ENCODE measurements at regions not wholly inside any gene's neighbourhood (a gene's known extent, or its start where the extent isn't known, plus 50 kb on each side); places are given as distances from the start of the nearest gene placed in this dataset.

DNA sequence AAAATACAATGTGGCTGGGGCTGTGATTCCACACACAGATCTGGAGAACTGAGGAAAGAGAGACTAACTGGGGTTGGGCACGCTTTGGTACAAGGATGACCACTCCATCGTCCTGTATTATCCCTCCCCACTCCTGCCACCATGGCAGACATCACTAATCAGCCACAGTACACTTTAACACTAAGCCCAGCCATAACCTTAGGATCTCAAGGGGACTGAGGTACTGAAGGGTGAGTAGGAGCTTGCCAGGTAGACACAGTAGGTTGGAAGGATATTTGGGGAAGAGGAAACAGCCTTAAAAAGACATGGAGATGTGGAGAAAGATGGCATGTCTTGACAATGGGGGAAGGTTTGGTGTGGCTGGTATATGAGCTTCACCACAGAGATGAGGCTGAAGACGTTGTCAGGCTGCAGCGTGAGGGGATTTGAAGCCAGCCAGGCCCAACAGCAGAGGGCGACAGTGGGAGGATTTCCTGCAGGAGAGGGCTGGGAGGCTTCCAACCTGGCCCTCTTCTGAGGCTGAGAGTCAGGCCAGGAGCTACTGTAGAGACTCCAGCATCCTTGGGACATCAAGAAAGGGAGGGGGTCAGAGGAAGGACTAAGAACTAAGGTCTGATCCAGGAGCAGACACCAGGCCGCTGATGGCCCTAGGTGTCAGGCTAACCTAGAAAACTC, 58.6 kb upstream of the COL13A1 start:
- DNase-seq (ENCODE audit: low read depth): peak; percentile 29
- H3K4me3 ChIP-seq (ENCODE audit: low read length): no peak overlapping the region
- TF ChIP-seq, protein P1, sequence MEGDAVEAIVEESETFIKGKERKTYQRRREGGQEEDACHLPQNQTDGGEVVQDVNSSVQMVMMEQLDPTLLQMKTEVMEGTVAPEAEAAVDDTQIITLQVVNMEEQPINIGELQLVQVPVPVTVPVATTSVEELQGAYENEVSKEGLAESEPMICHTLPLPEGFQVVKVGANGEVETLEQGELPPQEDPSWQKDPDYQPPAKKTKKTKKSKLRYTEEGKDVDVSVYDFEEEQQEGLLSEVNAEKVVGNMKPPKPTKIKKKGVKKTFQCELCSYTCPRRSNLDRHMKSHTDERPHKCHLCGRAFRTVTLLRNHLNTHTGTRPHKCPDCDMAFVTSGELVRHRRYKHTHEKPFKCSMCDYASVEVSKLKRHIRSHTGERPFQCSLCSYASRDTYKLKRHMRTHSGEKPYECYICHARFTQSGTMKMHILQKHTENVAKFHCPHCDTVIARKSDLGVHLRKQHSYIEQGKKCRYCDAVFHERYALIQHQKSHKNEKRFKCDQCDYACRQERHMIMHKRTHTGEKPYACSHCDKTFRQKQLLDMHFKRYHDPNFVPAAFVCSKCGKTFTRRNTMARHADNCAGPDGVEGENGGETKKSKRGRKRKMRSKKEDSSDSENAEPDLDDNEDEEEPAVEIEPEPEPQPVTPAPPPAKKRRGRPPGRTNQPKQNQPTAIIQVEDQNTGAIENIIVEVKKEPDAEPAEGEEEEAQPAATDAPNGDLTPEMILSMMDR (IDR thresholded peaks at IDR 0.05; ENCODE audit: insufficient read depth, low read depth, low read length, missing control alignments): peak; percentile 39

DNA sequence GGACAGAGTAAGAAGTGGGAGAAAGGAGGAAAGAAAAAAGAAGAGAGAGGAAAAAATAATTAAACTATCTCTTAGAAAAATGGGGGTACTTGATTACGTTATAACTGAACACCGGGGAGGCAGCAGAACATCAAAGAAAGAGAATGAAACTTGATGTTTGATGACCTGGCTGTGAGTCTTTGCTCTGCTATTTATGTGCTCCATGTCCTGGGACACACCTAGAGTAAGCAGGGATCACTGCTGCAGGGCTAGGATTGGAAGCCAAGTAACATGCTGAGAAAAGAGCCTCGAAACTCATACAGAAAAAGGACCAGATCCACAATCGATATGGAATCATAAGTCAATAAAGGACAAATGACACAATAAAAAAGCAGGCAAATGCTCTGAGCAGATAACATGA, 56.7 kb upstream of the COL13A1 start:
- TF ChIP-seq, protein P1 (IDR thresholded peaks at IDR 0.05; ENCODE audit: insufficient read depth, low read depth, low read length, missing control alignments): no peak
- peak; percentile 60 for DNase-seq (ENCODE audit: low read depth)
- H3K4me3 ChIP-seq (ENCODE audit: low read length): no peak overlapping the region

DNA sequence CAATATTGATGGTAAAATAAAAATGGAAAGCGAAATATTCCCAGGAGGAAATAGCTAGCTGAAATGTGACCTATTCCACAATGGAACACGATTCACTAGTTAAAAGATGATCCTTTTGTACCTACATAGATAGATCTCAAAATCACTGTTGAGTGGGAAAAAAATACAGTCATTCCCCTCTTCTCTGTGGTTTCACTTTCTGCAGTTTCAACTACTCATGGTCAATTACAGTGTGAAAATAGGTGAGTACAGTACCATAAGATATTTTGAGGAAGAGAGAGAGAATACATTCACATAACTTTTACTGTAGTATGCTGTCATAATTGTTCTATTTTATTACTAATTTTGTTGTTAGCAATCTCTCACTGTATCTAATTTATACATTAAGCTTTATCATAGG, 56.0 kb upstream of the COL13A1 start:
- no peak overlapping the region for H3K4me3 ChIP-seq (ENCODE audit: low read length)
- TF ChIP-seq, protein P1 (IDR thresholded peaks at IDR 0.05; ENCODE audit: insufficient read depth, low read depth, low read length, missing control alignments): no peak

DNA sequence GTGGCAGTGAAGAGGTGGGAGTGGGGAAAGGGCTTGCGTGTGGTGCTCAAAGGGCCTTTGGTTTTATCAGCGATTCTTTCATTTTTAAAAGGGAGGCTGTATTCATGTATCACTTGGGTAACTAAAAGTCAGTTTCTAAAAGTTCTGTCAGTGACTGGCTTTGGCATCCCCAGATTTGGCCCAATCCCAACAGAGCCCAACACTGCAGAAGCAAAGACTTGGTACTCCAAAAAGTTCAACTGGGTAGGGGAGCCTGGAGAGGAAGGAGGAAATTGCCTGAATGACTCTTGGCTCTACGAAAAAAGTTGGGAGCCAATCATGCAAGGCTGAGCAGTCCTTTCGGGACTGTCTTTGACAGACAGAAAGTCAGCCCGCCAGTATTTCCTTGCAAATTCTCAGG, 54.5 kb upstream of the COL13A1 start:
- TF ChIP-seq, protein P1 (IDR thresholded peaks at IDR 0.05; ENCODE audit: insufficient read depth, low read depth, low read length, missing control alignments): no peak
- no peak overlapping the region for H3K4me3 ChIP-seq (ENCODE audit: low read length)
- no peak for DNase-seq (ENCODE audit: low read depth)

More for the DNA sequence above, 56.0 kb upstream of the COL13A1 start:
- DNase-seq (ENCODE audit: low read depth): no peak

DNA sequence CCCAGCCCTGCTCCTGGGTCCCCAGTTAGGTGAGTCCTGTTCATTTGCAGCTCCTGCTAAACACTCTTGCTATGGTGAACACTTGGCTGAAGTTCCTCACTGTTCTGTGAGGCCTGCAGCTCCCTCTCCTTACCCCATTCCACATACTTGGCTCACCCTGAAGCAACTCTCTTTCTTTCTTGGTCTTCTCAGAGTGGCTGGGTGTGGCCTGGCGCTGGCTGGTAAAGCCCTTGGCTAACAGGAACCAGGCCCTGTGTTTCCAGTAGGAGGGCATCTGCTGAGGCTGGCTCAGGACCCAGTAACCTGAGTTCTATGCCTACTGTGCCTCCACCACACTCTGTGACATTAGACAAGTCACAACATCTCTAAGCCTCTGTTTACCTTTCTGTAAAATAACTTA, 53.1 kb upstream of the COL13A1 start:
- H3K4me3 ChIP-seq (ENCODE audit: low read length): no peak overlapping the region
- TF ChIP-seq, protein P1 (IDR thresholded peaks at IDR 0.05; ENCODE audit: insufficient read depth, low read depth, low read length, missing control alignments): no peak
- peak; percentile 43 for DNase-seq (ENCODE audit: low read depth)

DNA sequence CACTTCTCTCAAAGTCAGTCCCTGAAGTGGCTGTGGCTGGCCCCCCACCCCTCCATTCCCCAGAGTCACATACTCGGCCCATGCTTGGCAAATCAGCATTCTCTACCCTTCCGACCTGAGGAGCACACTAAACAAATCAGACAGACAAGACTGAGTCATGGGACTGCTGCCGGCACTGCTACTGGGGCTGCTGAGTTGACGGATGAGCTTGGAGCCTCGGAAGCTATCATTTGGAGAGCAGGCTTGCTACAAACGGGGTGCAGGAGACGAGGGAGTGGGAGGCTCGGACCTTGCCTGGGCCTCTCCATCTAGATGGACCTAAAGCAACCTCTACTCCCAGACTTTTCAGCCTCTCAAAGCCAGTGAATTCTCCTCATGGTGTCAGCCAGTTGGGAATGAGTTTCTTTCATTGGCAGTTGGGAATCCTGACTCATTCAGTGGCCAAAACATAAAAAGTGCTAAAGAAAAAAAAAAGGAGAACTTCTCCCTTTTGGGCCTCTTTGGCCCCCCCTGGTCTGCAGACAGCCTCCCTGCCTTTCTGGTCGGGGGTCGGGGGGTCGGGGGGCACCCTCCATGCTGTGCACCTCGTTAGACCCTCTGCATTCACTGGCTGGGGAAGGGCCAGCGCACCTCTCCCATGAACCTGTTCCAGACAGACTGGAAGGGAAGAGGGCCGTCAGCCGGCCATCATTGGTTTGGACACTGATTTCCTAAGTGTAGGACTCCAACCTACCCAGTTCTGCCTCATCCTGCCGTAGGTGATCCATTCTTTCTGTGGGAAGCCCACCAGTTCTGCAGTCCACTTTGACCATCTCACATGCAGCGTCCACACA, 52.3 kb upstream of the COL13A1 start:
- peak; percentile 18 for DNase-seq (ENCODE audit: low read depth)
- TF ChIP-seq, protein P1 (IDR thresholded peaks at IDR 0.05; ENCODE audit: insufficient read depth, low read depth, low read length, missing control alignments): no peak
- no peak overlapping the region for H3K4me3 ChIP-seq (ENCODE audit: low read length)
